Mesendoderm (in vitro differentiated cells): ENCODE measurements at regions not wholly inside any gene's neighbourhood (a gene's known extent, or its start where the extent isn't known, plus 50 kb on each side); places are given as distances from the start of the nearest gene placed in this dataset.

Source experiments
- DNase-seq: peaks from one replicate; pipeline ENCODE4 v3.0.0; 2013
- H2AK5ac ChIP-seq: 2 replicates; pipeline ENCODE4 v1.6.1; 2013; ENCODE audit warnings: low read length, inconsistent platforms
- H2BK120ac ChIP-seq: 2 replicates; pipeline ENCODE4 v1.6.1; 2013; ENCODE audit warnings: low read depth, mild to moderate bottlenecking, low read length, moderate library complexity, mixed read lengths
- H2BK15ac ChIP-seq: replicated peaks from 2 replicates; pipeline ENCODE4 v1.6.1; 2013; ENCODE audit warnings: low read depth, mild to moderate bottlenecking, moderate library complexity
- H2BK5ac ChIP-seq: 2 replicates; pipeline ENCODE4 v1.6.1; 2013; ENCODE audit warnings: low read length, inconsistent platforms
- H3K18ac ChIP-seq: 2 replicates; pipeline ENCODE4 v1.6.1; 2013; ENCODE audit warnings: mild to moderate bottlenecking, low read length, mixed read lengths
- H3K23ac ChIP-seq: one replicate; pipeline ENCODE4 v1.6.1; 2013; ENCODE audit warnings: low read length
- H3K27ac ChIP-seq: 2 replicates; pipeline ENCODE4 v1.5.1; 2013; ENCODE audit warnings: low read depth, mild to moderate bottlenecking, inconsistent platforms, low read length, moderate library complexity
- H3K27me3 ChIP-seq: 2 replicates; pipeline ENCODE4 v1.6.1; 2013; ENCODE audit warnings: low read length, control low read depth, mild to moderate bottlenecking, inconsistent platforms; ENCODE audit not compliant: insufficient read depth, poor library complexity
- H3K36me3 ChIP-seq: 2 replicates; pipeline ENCODE4 v1.6.1; 2013; ENCODE audit warnings: low read length, inconsistent platforms; ENCODE audit not compliant: control insufficient read depth, insufficient read depth
- H3K4ac ChIP-seq: one replicate; pipeline ENCODE4 v1.6.1; 2013; ENCODE audit warnings: low read depth, mild to moderate bottlenecking, low read length, moderate library complexity
- H3K4me1 ChIP-seq: 2 replicates; pipeline ENCODE4 v1.6.1; 2013; ENCODE audit warnings: low read depth, low read length, inconsistent platforms; ENCODE audit not compliant: control insufficient read depth
- H3K4me2 ChIP-seq: 2 replicates; pipeline ENCODE4 v1.6.1; 2013; ENCODE audit warnings: low read length
- H3K4me3 ChIP-seq: 2 replicates; pipeline ENCODE4 v1.5.1; 2013; ENCODE audit warnings: mild to moderate bottlenecking, low read length
- H3K56ac ChIP-seq: one replicate; pipeline ENCODE4 v1.6.1; 2013; ENCODE audit warnings: low read length
- H3K79me1 ChIP-seq: 2 replicates; pipeline ENCODE4 v1.6.1; 2013; ENCODE audit warnings: low read length, inconsistent platforms
- H3K79me2 ChIP-seq: 2 replicates; pipeline ENCODE4 v1.6.1; 2013; ENCODE audit warnings: mild to moderate bottlenecking, low read length; ENCODE audit not compliant: control insufficient read depth, insufficient read depth
- H3K9ac ChIP-seq: 2 replicates; pipeline ENCODE4 v1.6.1; 2013; ENCODE audit warnings: low read length, inconsistent platforms
- H4K5ac ChIP-seq: one replicate; pipeline ENCODE4 v1.6.1; 2013; ENCODE audit warnings: low read length
- H4K8ac ChIP-seq: one replicate; pipeline ENCODE4 v1.6.1; 2013; ENCODE audit warnings: low read depth, mild to moderate bottlenecking, control low read depth, low read length, moderate library complexity
- WGBS: extraction: QIAGEN DNeasy Blood & Tissue Kit; methylation state at CpG from one replicate; pipeline ENCODE4 v1.1.7; 2013; ENCODE audit warnings: low lambda C conversion rate, missing lambda C conversion rate; ENCODE audit not compliant: insufficient coverage; ENCODE audit errors: extremely low coverage; 5-methylcytosine and 5-hydroxymethylcytosine counted together

DNA sequence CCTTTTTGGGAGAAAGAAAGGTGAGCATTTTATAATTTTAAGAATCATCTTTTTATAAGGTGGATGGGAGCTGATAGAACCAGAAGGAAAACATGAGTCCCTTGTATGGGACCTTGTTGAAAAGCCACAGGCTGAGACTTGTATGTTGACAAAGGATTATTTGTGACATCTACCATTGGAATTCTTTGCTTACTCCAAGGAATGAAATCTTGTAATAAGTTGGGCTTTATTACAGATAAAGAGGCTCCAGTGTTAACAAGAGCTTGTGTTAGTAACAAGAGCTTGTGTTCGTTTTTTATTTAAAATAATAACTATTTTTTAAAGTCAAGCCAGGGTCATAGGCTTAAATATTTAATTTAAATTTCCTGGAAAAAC is 201.1 kb upstream of the CHRM3 start:
- Histone ChIP-seq H2AK5ac (no peak overlapping the region), H3K79me2 (no peaks in the 10 kb centered on the region), H3K18ac (no peak overlapping the region), H3K27ac (no peak overlapping the region), H3K9ac (no peak overlapping the region), H2BK120ac (no peak overlapping the region), H4K5ac (no peak overlapping the region), H3K4ac (no peak overlapping the region), H3K4me2 (no peak overlapping the region), H3K4me3 (no peak overlapping the region), H2BK5ac (no peak overlapping the region), H3K36me3 (no peaks in the 10 kb centered on the region), H3K23ac (no peak overlapping the region), H3K79me1 (no peaks in the 10 kb centered on the region), H2BK15ac (no peak overlapping the region), H3K4me1 (no peaks in the 10 kb centered on the region), H3K27me3 (no peaks in the 10 kb centered on the region), H4K8ac (no peak overlapping the region), H3K56ac (no peak overlapping the region)
- WGBS: no CpG with 5 or more reads among the region's 1 CpG
- DNase-seq: no peak

DNA sequence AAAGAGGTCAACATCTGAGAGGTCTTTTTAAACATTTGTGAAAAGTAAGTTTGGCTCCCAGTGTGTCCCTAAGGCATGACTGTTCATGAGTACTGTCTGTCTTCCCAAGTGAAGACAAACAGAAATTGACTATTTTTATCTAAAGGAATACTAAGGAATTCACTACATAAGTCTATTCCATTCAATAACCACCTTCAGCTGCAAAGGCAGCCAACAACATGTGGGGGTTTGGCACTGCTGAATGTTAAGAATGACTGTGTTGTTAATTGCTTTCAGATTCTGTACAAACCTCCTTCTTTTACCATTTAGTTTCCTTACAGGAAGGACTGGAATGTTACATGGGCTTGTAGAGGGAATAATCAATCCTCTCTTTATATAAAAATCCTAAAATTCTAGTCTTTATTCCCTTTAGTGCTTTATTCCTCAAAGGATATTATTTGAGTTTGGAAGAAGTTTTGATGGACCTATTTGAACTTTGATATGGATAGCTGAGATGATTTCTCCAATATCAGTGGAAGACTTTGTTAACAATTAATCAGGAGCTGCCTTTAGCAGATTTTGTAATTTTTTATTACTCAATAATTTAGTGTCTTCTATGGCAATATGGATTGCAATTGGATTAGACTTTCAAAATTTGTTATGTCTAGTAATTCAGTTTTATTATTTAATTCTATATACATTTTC is 201.7 kb upstream of the CHRM3 start:
- no peak overlapping the region for H3K9ac ChIP-seq
- no peaks in the 10 kb centered on the region for H3K79me1 ChIP-seq
- H2BK5ac ChIP-seq: no peak overlapping the region
- no peak overlapping the region for H3K56ac ChIP-seq
- DNase-seq: no peak
- no peaks in the 10 kb centered on the region for H3K79me2 ChIP-seq
- no peaks in the 10 kb centered on the region for H3K27me3 ChIP-seq
- H4K5ac ChIP-seq: no peak overlapping the region
- H3K4ac ChIP-seq: no peak overlapping the region
- no peak overlapping the region for H2BK120ac ChIP-seq
- no peaks in the 10 kb centered on the region for H3K36me3 ChIP-seq
- no peak overlapping the region for H3K4me2 ChIP-seq
- H4K8ac ChIP-seq: no peak overlapping the region
- no peak overlapping the region for H3K18ac ChIP-seq
- no peak overlapping the region for H3K4me3 ChIP-seq
- no peak overlapping the region for H2AK5ac ChIP-seq
- H2BK15ac ChIP-seq: no peak overlapping the region
- H3K4me1 ChIP-seq: no peaks in the 10 kb centered on the region
- no peak overlapping the region for H3K23ac ChIP-seq
- H3K27ac ChIP-seq: no peak overlapping the region

DNA sequence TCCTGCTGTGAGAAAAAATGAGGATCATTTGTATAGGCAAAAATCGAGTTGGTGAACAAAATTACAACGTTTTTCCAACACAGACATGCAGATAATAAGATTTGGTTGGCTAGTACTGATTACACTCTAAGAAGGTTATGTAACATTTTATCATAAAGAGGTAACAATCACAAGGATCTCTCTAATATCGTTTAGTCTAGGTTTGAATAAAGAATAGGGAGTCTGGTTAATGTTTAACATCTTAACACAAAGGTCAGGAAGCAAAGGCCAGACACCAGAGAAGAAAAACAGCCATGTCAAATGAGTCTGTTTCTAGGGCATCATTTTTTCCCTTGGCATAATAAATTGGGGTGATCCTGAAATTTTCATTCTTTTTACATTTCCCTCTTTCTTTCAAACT is 207.4 kb upstream of the CHRM3 start:
- Histone ChIP-seq H2BK15ac (no peak overlapping the region), H3K27ac (no peak overlapping the region), H3K56ac (no peak overlapping the region), H2BK120ac (no peak overlapping the region), H3K18ac (no peak overlapping the region), H3K9ac (no peak overlapping the region), H2AK5ac (no peak overlapping the region), H3K79me1 (no peaks in the 10 kb centered on the region), H3K27me3 (no peaks in the 10 kb centered on the region), H4K8ac (no peak overlapping the region), H3K4me3 (no peak overlapping the region), H2BK5ac (no peak overlapping the region), H3K4me2 (no peak overlapping the region), H3K4me1 (no peaks in the 10 kb centered on the region), H3K79me2 (no peaks in the 10 kb centered on the region), H4K5ac (no peak overlapping the region), H3K4ac (no peak overlapping the region), H3K23ac (no peak overlapping the region), H3K36me3 (no peaks in the 10 kb centered on the region)
- WGBS: no CpG with 5 or more reads among the region's 3 CpGs
- no peak for DNase-seq

DNA sequence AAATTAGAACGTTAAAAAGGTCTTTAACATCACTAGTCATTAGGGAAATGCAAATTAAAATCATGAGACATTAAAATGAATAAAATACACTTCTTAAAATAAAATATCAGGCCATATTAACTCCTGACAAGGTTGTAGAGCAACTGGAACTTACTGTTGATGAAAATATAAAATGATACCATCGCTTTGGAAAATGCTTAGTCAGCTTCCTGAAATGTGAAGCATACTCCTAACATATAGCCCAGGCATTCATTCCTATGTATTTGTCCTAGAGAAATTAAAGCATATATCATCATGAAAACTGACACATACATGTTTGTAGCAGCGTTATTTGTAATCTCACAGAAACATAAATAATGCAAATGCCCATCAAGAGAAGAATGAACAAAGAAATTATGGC is 211.5 kb upstream of the CHRM3 start:
- Histone ChIP-seq H2AK5ac (no peak overlapping the region), H3K79me1 (no peaks in the 10 kb centered on the region), H3K4me3 (no peak overlapping the region), H3K27me3 (no peaks in the 10 kb centered on the region), H3K56ac (no peak overlapping the region), H2BK5ac (no peak overlapping the region), H3K23ac (no peak overlapping the region), H3K9ac (no peak overlapping the region), H3K18ac (no peak overlapping the region), H4K8ac (no peak overlapping the region), H2BK15ac (no peak overlapping the region), H3K36me3 (no peaks in the 10 kb centered on the region), H3K4ac (no peak overlapping the region), H2BK120ac (no peak overlapping the region), H3K4me1 (no peaks in the 10 kb centered on the region), H3K27ac (no peak overlapping the region), H3K4me2 (no peak overlapping the region), H3K79me2 (no peaks in the 10 kb centered on the region), H4K5ac (no peak overlapping the region)
- DNase-seq: no peak
- WGBS: no CpG with 5 or more reads among the region's 3 CpGs

DNA sequence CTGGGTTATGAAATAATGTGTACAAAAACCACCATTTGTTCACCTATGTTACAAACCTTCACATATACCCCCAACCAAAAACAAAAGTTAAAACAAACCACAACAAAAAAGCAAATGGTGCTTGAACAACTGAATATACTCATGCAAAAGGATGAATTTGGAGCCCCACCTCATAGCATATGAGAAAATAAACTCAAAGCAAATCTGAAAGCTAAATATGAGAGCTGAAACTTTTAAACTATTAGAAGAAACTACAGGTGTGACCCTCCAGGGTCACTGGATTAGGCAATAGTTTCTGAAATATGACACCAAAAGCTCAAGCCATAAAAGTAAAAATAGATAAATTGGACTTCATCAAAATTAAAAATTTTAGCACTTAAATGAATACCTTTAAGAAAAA is 215.5 kb upstream of the CHRM3 start:
- Histone ChIP-seq H3K27ac (no peak overlapping the region), H3K4me1 (no peaks in the 10 kb centered on the region), H3K27me3 (no peaks in the 10 kb centered on the region)

DNA sequence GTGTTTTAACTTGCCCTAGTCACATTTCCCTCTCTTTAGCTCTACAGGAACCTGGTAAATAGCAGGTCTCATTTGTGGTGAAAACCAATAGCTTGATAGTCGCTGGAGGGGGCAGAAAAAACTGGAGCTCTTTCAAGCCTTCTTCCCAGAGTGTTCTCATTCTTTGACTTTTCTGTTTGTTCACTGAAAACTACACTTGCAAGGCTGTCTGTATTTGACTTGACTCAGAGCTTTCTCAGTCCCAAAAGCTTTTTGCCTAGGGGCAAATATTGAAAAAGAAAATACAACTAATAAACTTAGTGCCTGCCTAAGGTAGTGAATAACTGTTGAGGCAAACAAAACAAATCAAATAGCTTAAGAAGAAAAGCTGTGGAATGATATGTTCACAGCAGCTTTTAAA is 217.1 kb upstream of the CHRM3 start:
- no peak overlapping the region for H2AK5ac ChIP-seq
- no peak overlapping the region for H3K4ac ChIP-seq
- H3K27me3 ChIP-seq: no peaks in the 10 kb centered on the region
- no peaks in the 10 kb centered on the region for H3K79me2 ChIP-seq
- H3K36me3 ChIP-seq: no peaks in the 10 kb centered on the region
- H4K5ac ChIP-seq: no peak overlapping the region
- no CpG with 5 or more reads among the region's 1 CpG for WGBS
- H3K18ac ChIP-seq: no peak overlapping the region
- H3K4me3 ChIP-seq: no peak overlapping the region
- no peaks in the 10 kb centered on the region for H3K4me1 ChIP-seq
- H3K27ac ChIP-seq: no peak overlapping the region
- H3K56ac ChIP-seq: no peak overlapping the region
- H3K9ac ChIP-seq: no peak overlapping the region
- no peaks in the 10 kb centered on the region for H3K79me1 ChIP-seq
- H3K4me2 ChIP-seq: no peak overlapping the region
- no peak overlapping the region for H3K23ac ChIP-seq
- no peak for DNase-seq
- H4K8ac ChIP-seq: no peak overlapping the region
- no peak overlapping the region for H2BK120ac ChIP-seq
- no peak overlapping the region for H2BK5ac ChIP-seq
- no peak overlapping the region for H2BK15ac ChIP-seq

More for the DNA sequence above, 215.5 kb upstream of the CHRM3 start:
- H2BK15ac ChIP-seq: no peak overlapping the region
- H3K56ac ChIP-seq: no peak overlapping the region
- no peak overlapping the region for H2AK5ac ChIP-seq
- no peak overlapping the region for H2BK5ac ChIP-seq
- H4K8ac ChIP-seq: no peak overlapping the region
- H3K79me1 ChIP-seq: no peaks in the 10 kb centered on the region
- H3K18ac ChIP-seq: no peak overlapping the region
- no peak overlapping the region for H3K9ac ChIP-seq
- H3K36me3 ChIP-seq: no peaks in the 10 kb centered on the region
- no peak for DNase-seq
- H3K23ac ChIP-seq: no peak overlapping the region
- no peak overlapping the region for H2BK120ac ChIP-seq
- no peak overlapping the region for H3K4ac ChIP-seq
- H3K79me2 ChIP-seq: no peaks in the 10 kb centered on the region
- H4K5ac ChIP-seq: no peak overlapping the region
- H3K4me2 ChIP-seq: no peak overlapping the region
- no peak overlapping the region for H3K4me3 ChIP-seq
